Gastroesophageal sphincter (tissue), 3 donors: ENCODE measurements at regions not wholly inside any gene's neighbourhood (a gene's known extent, or its start where the extent isn't known, plus 50 kb on each side); places are given as distances from the start of the nearest gene placed in this dataset.

Experiments
- CTCF ChIP-seq, 4 experiments: fragments of 200-600 bp in 2 of 4; fragments of 450-650 bp in 2 of 4; sonication (generic) in 1 of 4; IDR thresholded peaks; one replicate each; pipeline ENCODE4 v1.5.1; 2017 to 2019; ENCODE audit warnings: antibody characterized with exemption in 4 of 4, mild to moderate bottlenecking in 2 of 4, moderate library complexity in 2 of 4
- EP300 ChIP-seq: sonication (generic); formaldehyde crosslinking; IDR thresholded peaks from one replicate; pipeline ENCODE4 v1.6.1; 2017; ENCODE audit warnings: antibody characterized with exemption, mild to moderate bottlenecking

GRCh38 chr13:50586414-50587083 lies 256.9 kb downstream of the DLEU7 start:
- TF ChIP-seq CTCF (IDR thresholded peaks at IDR 0.05) = no peak
- no peak for TF ChIP-seq EP300
